ENCODE measurements at regions not wholly inside any gene's neighbourhood (a gene's known extent, or its start where the extent isn't known, plus 50 kb on each side); places are given as distances from the start of the nearest gene placed in this dataset.
"Not testable (repeated sequence)": the region's sequence is repeated elsewhere in the genome, so short reads cannot be mapped to it uniquely, and the experiment has no call there.

DNA sequence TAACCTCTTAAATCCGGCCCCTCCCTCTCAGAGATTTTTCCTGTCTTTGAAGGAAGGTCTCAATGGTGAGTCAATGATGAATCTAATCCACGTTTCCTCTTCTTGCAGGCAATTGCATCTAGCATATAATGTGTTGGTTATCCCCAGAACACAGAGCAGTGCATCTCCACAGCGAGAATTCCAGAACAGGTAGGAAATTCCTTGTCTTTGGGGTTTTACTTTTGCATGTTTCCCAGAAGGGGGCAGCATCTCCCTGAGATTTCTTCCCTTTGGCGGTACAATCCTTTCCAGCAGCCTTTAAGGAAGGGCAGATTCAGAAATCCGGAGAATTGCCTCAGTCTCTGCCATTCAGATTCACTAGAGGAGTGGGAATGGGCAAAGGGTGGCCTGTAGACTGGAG lies 128.0 kb downstream of the KCNA5 start:
- no peaks in the 10 kb centered on the region for H3K36me3 ChIP-seq (ENCODE audit: control insufficient read depth in 2 of 2, extremely low read depth in 1 of 2, insufficient read depth in 1 of 2, low read length in 1 of 2)
- H3K9me3 ChIP-seq = no peaks in the 10 kb centered on the region
- ChIA-PET CTCF (no interaction called here), POLR2A (no interaction called here)
- Mint-ChIP-seq H3K27me3 (peaks cover 4 to 26% of the 10 kb centered on the region in 2 donors), H3K27ac (no peak overlapping the region), H3K9me3 (peaks cover 0 to 3% (median 3%) of the 10 kb centered on the region in 3 donors), H3K4me3 (no peak overlapping the region), H3K36me3 (no peaks in the 10 kb centered on the region), H3K4me1 (no peaks in the 10 kb centered on the region)
- H3K4me3 ChIP-seq (ENCODE audit: control insufficient read depth in 1 of 2, extremely low read depth in 1 of 2, low read length in 1 of 2) = no peak overlapping the region
- H3K27ac ChIP-seq (ENCODE audit: low read length) = no peak overlapping the region
- DNase-seq (no peak), ATAC-seq (replicated peaks in 1 of 4) (no peak)
- 19% methylated on average over 4 of the region's 5 CpGs for WGBS (ENCODE audit: insufficient coverage)
- no peaks in the 10 kb centered on the region for H3K4me1 ChIP-seq (ENCODE audit: control insufficient read depth in 1 of 2, extremely low read depth in 1 of 2, insufficient read depth in 2 of 2, low read length in 2 of 2)
- H3K27me3 ChIP-seq (replicated peaks in 1 of 2; ENCODE audit: control insufficient read depth in 2 of 2, extremely low read depth in 1 of 2, insufficient read depth in 2 of 2, low read length in 1 of 2) = peaks cover 0 to 11% of the 10 kb centered on the region in 2 experiments

DNA sequence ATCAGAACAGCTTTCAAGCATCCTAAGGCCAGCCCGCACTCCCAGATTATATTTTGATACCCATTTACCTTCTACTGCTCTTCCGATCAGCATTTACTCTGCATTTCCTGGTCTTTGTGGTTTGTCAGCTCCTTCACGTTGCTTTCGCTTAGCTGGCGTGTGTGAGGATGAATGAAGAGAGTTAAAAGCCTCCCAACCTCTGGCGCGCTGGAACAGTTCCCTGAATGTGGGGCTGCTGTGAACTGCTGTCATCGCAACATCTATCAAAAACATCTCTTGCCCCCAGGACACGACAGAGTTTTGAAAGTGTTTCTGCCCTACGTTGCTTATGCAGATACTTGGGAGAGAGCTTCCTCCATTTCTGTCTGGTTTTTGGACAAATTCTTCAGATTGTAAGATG lies 129.2 kb downstream of the KCNA5 start:
- WGBS (ENCODE audit: insufficient coverage) = 60% methylated on average over 1 of the region's 10 CpGs
- no peaks in the 10 kb centered on the region for H3K36me3 Mint-ChIP-seq

DNA sequence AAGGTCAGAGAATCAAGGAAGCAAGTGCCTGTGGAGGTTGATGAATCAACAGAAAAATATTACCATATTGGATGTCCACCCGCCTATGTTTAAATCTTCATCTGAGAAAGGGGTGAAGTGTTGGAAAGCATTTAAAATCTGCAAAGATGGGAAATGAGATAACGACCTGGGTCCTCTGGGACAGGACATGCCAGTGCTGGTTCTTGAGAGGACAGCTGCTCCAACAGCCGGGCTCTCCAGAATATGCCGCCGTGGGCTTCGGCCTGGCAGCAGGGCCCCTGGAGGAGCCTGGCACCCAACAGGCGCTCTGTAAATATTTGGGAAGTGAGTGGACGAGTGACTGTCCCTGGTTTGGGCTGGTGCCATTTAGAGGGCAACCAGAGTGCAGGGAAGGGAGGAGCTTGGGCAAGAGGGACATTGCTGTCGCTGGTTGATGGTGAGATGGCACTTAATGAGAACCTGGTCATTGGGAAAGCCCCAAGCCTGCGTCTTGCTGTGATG lies 129.9 kb downstream of the KCNA5 start:
- Histone ChIP-seq H3K9me3 (no peaks in the 10 kb centered on the region), H3K36me3 (ENCODE audit: control insufficient read depth in 2 of 2, extremely low read depth in 1 of 2, insufficient read depth in 1 of 2, low read length in 1 of 2) (no peaks in the 10 kb centered on the region), H3K4me1 (ENCODE audit: control insufficient read depth in 1 of 2, extremely low read depth in 1 of 2, insufficient read depth in 2 of 2, low read length in 2 of 2) (no peaks in the 10 kb centered on the region), H3K4me3 (ENCODE audit: control insufficient read depth in 1 of 2, extremely low read depth in 1 of 2, low read length in 1 of 2) (no peak overlapping the region), H3K27ac (ENCODE audit: low read length) (no peak overlapping the region), H3K27me3 (replicated peaks in 1 of 2; ENCODE audit: control insufficient read depth in 2 of 2, extremely low read depth in 1 of 2, insufficient read depth in 2 of 2, low read length in 1 of 2) (peaks cover 0 to 7% of the 10 kb centered on the region in 2 experiments)
- no peaks in the 10 kb centered on the region for H3K36me3 Mint-ChIP-seq
- peaks cover 2 to 19% of the 10 kb centered on the region in 2 donors for H3K27me3 Mint-ChIP-seq
- no peak overlapping the region for H3K4me3 Mint-ChIP-seq
- no peak for DNase-seq
- H3K4me1 Mint-ChIP-seq = no peaks in the 10 kb centered on the region
- H3K9me3 Mint-ChIP-seq = peaks cover 0 to 3% (median 3%) of the 10 kb centered on the region in 3 donors
- no peak for ATAC-seq (replicated peaks in 1 of 4)
- WGBS (ENCODE audit: insufficient coverage) = 77% methylated on average over 8 of the region's 10 CpGs
- CTCF ChIA-PET = no interaction called here
- H3K27ac Mint-ChIP-seq = no peak overlapping the region
- POLR2A ChIA-PET = no interaction called here

More for the DNA sequence above, 129.2 kb downstream of the KCNA5 start:
- H3K27me3 ChIP-seq (replicated peaks in 1 of 2; ENCODE audit: control insufficient read depth in 2 of 2, extremely low read depth in 1 of 2, insufficient read depth in 2 of 2, low read length in 1 of 2) = peaks cover 0 to 7% of the 10 kb centered on the region in 2 experiments
- H3K36me3 ChIP-seq (ENCODE audit: control insufficient read depth in 2 of 2, extremely low read depth in 1 of 2, insufficient read depth in 1 of 2, low read length in 1 of 2) = no peaks in the 10 kb centered on the region
- DNase-seq (no peak), ATAC-seq (replicated peaks in 1 of 4) (no peak)
- peaks cover 0 to 3% (median 3%) of the 10 kb centered on the region in 3 donors for H3K9me3 Mint-ChIP-seq
- ChIA-PET CTCF (no interaction called here), POLR2A (no interaction called here)
- no peak overlapping the region for H3K4me3 ChIP-seq (ENCODE audit: control insufficient read depth in 1 of 2, extremely low read depth in 1 of 2, low read length in 1 of 2)
- no peak overlapping the region for H3K27ac ChIP-seq (ENCODE audit: low read length)
- H3K9me3 ChIP-seq = no peaks in the 10 kb centered on the region
- H3K4me1 Mint-ChIP-seq = no peaks in the 10 kb centered on the region
- H3K4me1 ChIP-seq (ENCODE audit: control insufficient read depth in 1 of 2, extremely low read depth in 1 of 2, insufficient read depth in 2 of 2, low read length in 2 of 2) = no peaks in the 10 kb centered on the region
- H3K27ac Mint-ChIP-seq = no peak overlapping the region
- H3K27me3 Mint-ChIP-seq = peaks cover 4 to 26% of the 10 kb centered on the region in 2 donors
- no peak overlapping the region for H3K4me3 Mint-ChIP-seq

DNA sequence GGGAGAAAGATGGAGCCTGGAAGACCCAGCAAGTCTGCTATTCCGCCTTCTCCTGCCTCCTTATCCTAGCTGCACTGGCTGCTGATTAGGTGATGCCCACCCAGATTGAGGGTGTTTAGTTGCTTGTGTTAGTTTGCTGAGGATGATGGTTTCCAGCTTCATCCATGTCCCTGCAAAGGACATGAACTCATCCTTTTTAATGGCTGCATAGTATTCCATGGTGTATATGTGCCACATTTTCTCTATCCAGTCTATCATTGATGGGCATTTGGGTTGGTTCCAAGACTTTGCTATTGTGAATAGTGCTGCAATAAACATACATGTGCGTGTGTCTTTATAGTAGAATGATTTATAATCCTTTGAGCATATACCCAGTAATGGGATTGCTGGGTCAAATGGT lies 131.7 kb downstream of the KCNA5 start:
- H3K27me3 ChIP-seq (replicated peaks in 1 of 2; ENCODE audit: control insufficient read depth in 2 of 2, extremely low read depth in 1 of 2, insufficient read depth in 2 of 2, low read length in 1 of 2); H3K27ac Mint-ChIP-seq; H3K27ac ChIP-seq (ENCODE audit: low read length); H3K9me3 ChIP-seq; H3K4me3 Mint-ChIP-seq; CTCF ChIA-PET; POLR2A ChIA-PET; DNase-seq; H3K36me3 Mint-ChIP-seq; H3K4me1 Mint-ChIP-seq; H3K4me3 ChIP-seq (ENCODE audit: control insufficient read depth in 1 of 2, extremely low read depth in 1 of 2, low read length in 1 of 2); H3K9me3 Mint-ChIP-seq; ATAC-seq (replicated peaks in 1 of 4); H3K36me3 ChIP-seq (ENCODE audit: control insufficient read depth in 2 of 2, extremely low read depth in 1 of 2, insufficient read depth in 1 of 2, low read length in 1 of 2); H3K4me1 ChIP-seq (ENCODE audit: control insufficient read depth in 1 of 2, extremely low read depth in 1 of 2, insufficient read depth in 2 of 2, low read length in 2 of 2): not testable (repeated sequence)
- peaks cover 2 to 16% of the 10 kb centered on the region in 2 donors for H3K27me3 Mint-ChIP-seq
- WGBS (ENCODE audit: insufficient coverage) = 40% methylated on average over 1 of the region's 2 CpGs

DNA sequence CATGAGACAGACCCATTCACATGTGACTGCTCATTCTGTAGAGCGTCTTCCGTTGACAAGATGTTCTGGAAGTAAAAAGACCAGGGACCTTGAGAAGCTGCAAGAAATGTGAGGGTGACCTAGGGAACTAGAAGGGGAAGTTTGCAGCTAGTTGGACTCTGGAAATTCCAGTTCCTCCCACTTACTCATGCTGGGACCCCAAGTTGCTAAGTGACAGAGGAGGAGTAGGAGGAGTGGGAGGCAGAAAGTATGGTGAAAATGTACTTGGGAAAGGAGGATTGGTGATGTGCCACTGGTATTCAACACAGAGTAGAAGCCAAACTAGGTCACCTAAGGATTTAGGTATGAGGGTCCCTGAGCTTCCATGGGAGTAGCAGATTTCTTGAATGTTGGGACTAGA lies 132.4 kb downstream of the KCNA5 start:
- ATAC-seq (replicated peaks in 1 of 4) (no peak), DNase-seq (no peak)
- Mint-ChIP-seq H3K4me1 (no peaks in the 10 kb centered on the region), H3K27me3 (peaks cover 2 to 16% of the 10 kb centered on the region in 2 donors), H3K27ac (no peak overlapping the region), H3K4me3 (no peak overlapping the region), H3K36me3 (no peaks in the 10 kb centered on the region), H3K9me3 (peaks cover 0 to 3% (median 3%) of the 10 kb centered on the region in 3 donors)
- Histone ChIP-seq H3K4me3 (ENCODE audit: control insufficient read depth in 1 of 2, extremely low read depth in 1 of 2, low read length in 1 of 2) (no peak overlapping the region), H3K9me3 (no peaks in the 10 kb centered on the region), H3K36me3 (ENCODE audit: control insufficient read depth in 2 of 2, extremely low read depth in 1 of 2, insufficient read depth in 1 of 2, low read length in 1 of 2) (no peaks in the 10 kb centered on the region), H3K27me3 (replicated peaks in 1 of 2; ENCODE audit: control insufficient read depth in 2 of 2, extremely low read depth in 1 of 2, insufficient read depth in 2 of 2, low read length in 1 of 2) (peaks cover 0 to 7% of the 10 kb centered on the region in 2 experiments), H3K4me1 (ENCODE audit: control insufficient read depth in 1 of 2, extremely low read depth in 1 of 2, insufficient read depth in 2 of 2, low read length in 2 of 2) (no peaks in the 10 kb centered on the region), H3K27ac (ENCODE audit: low read length) (no peak overlapping the region)
- CTCF ChIA-PET = no interaction called here
- POLR2A ChIA-PET = no interaction called here
- WGBS (ENCODE audit: insufficient coverage) = no CpG with 5 or more reads among the region's 2 CpGs

DNA sequence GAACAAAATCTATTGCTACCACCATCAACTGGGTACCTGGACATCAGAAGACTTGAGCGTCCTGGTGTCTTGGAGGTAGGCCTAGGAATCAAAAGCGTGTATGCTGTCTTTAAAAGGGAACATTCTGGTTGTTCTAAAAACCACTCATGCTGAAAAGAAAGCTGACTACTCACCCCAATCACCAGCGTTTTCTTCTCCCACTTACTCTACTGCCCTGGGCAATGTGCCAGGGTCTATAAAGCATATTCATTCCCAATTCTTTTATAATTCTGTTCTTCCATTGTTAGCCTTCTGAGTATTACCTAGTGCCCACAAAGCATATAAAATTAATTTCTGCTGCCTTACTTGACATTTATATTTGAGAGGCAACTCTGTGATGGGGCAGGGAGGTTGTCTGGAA lies 133.4 kb downstream of the KCNA5 start:
- Histone ChIP-seq H3K9me3 (no peaks in the 10 kb centered on the region), H3K27ac (ENCODE audit: low read length) (no peak overlapping the region), H3K4me1 (ENCODE audit: control insufficient read depth in 1 of 2, extremely low read depth in 1 of 2, insufficient read depth in 2 of 2, low read length in 2 of 2) (no peaks in the 10 kb centered on the region), H3K27me3 (replicated peaks in 1 of 2; ENCODE audit: control insufficient read depth in 2 of 2, extremely low read depth in 1 of 2, insufficient read depth in 2 of 2, low read length in 1 of 2) (peaks cover 0 to 5% of the 10 kb centered on the region in 2 experiments), H3K36me3 (ENCODE audit: control insufficient read depth in 2 of 2, extremely low read depth in 1 of 2, insufficient read depth in 1 of 2, low read length in 1 of 2) (no peaks in the 10 kb centered on the region), H3K4me3 (ENCODE audit: control insufficient read depth in 1 of 2, extremely low read depth in 1 of 2, low read length in 1 of 2) (no peak overlapping the region)
- ATAC-seq (replicated peaks in 1 of 4) = no peak
- no peaks in the 10 kb centered on the region for H3K4me1 Mint-ChIP-seq
- POLR2A ChIA-PET = no interaction called here
- DNase-seq = no peak
- H3K4me3 Mint-ChIP-seq = no peak overlapping the region
- peaks cover 3 to 16% of the 10 kb centered on the region in 2 donors for H3K27me3 Mint-ChIP-seq
- WGBS (ENCODE audit: insufficient coverage) = 45% methylated on average over 1 of the region's 3 CpGs
- no peaks in the 10 kb centered on the region for H3K36me3 Mint-ChIP-seq
- H3K9me3 Mint-ChIP-seq = peaks cover 0 to 3% (median 3%) of the 10 kb centered on the region in 3 donors
- CTCF ChIA-PET = interaction anchor here in 1 of 2 donors (0.5 kb wide), 1 partner anchor 34 kb away, joined by 8 read pairs; no protein-coding TSS in a partner anchor
- H3K27ac Mint-ChIP-seq = no peak overlapping the region

DNA sequence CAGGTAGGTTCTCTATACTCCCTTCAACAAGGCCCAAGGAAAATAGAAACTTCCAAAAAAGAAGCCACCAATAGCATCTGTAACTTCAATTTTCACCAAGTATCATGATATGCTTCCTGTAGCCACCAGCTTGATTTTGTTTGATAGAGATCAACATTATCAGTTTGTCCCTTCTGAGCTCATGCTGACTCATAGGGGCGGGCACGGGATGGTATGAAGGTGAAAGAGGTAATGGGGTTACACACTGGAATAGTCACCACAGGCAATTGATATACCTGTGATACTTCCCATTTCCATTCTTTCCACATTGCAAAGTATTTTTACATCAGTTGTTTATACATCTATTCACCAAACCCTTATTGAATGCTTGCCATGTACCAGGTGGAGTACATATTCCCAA lies 134.1 kb downstream of the KCNA5 start:
- ATAC-seq (replicated peaks in 1 of 4) = no peak
- peaks cover 7 to 20% of the 10 kb centered on the region in 2 donors for H3K27me3 Mint-ChIP-seq

More for the DNA sequence above, 134.1 kb downstream of the KCNA5 start:
- no peak overlapping the region for H3K27ac ChIP-seq (ENCODE audit: low read length)
- Mint-ChIP-seq H3K27ac (no peak overlapping the region), H3K4me3 (no peak overlapping the region), H3K36me3 (no peaks in the 10 kb centered on the region), H3K4me1 (no peaks in the 10 kb centered on the region), H3K9me3 (peaks cover 0 to 3% (median 3%) of the 10 kb centered on the region in 3 donors)
- ChIA-PET POLR2A (no interaction called here), CTCF (interaction anchor here in 1 of 2 donors (0.5 kb wide), 1 partner anchor 35 kb away, joined by 8 read pairs; no protein-coding TSS in a partner anchor)
- no peaks in the 10 kb centered on the region for H3K36me3 ChIP-seq (ENCODE audit: control insufficient read depth in 2 of 2, extremely low read depth in 1 of 2, insufficient read depth in 1 of 2, low read length in 1 of 2)
- no CpG with 5 or more reads among the region's 2 CpGs for WGBS (ENCODE audit: insufficient coverage)
- no peak for DNase-seq
- H3K27me3 ChIP-seq (replicated peaks in 1 of 2; ENCODE audit: control insufficient read depth in 2 of 2, extremely low read depth in 1 of 2, insufficient read depth in 2 of 2, low read length in 1 of 2) = peaks cover 0 to under 1% of the 10 kb centered on the region in 2 experiments
- H3K4me1 ChIP-seq (ENCODE audit: control insufficient read depth in 1 of 2, extremely low read depth in 1 of 2, insufficient read depth in 2 of 2, low read length in 2 of 2) = no peaks in the 10 kb centered on the region
- H3K9me3 ChIP-seq = no peaks in the 10 kb centered on the region
- no peak overlapping the region for H3K4me3 ChIP-seq (ENCODE audit: control insufficient read depth in 1 of 2, extremely low read depth in 1 of 2, low read length in 1 of 2)
